Keratinocyte (primary cell): ENCODE measurements at regions not wholly inside any gene's neighbourhood (a gene's known extent, or its start where the extent isn't known, plus 50 kb on each side); places are given as distances from the start of the nearest gene placed in this dataset.
"Not testable (repeated sequence)": the region's sequence is repeated elsewhere in the genome, so short reads cannot be mapped to it uniquely, and the experiment has no call there.

Source experiments
- DNase-seq: peaks from one replicate; pipeline ENCODE4 v3.0.0-alpha.2; 2011; ENCODE audit warnings: low read depth, missing footprints, low spot score
- FAIRE-seq: peaks from 2 replicates; lab custom pipeline; 2011; peaks lifted over from hg19 to GRCh38; lab: Jason Lieb, UNC
- H2AFZ ChIP-seq: 2 replicates; pipeline ENCODE4 v1.6.0; 2012; ENCODE audit warnings: low read length, control low read depth, inconsistent platforms; ENCODE audit not compliant: control insufficient read depth
- H3K27ac ChIP-seq: 2 replicates; pipeline ENCODE4 v1.5.1; 2011; ENCODE audit warnings: low read length; ENCODE audit not compliant: control insufficient read depth, insufficient read depth
- H3K27me3 ChIP-seq: 3 replicates; pipeline ENCODE4 v1.6.0; 2011; ENCODE audit warnings: low read length; ENCODE audit not compliant: control insufficient read depth, insufficient read depth; ENCODE audit errors: extremely low read depth
- H3K36me3 ChIP-seq, 2 experiments: 2 replicates in 1 of 2; 3 replicates in 1 of 2; pipeline ENCODE4 v1.5.1; 2011; ENCODE audit warnings: low read length in 2 of 2, mild to moderate bottlenecking in 1 of 2; ENCODE audit not compliant: control insufficient read depth in 2 of 2, insufficient read depth in 2 of 2; ENCODE audit errors: extremely low read depth in 1 of 2
- H3K4me1 ChIP-seq: 3 replicates; pipeline ENCODE4 v1.5.1; 2011; ENCODE audit warnings: low read length; ENCODE audit not compliant: control insufficient read depth, insufficient read depth; ENCODE audit errors: extremely low read depth
- H3K4me2 ChIP-seq: 3 replicates; pipeline ENCODE4 v1.6.0; 2011; ENCODE audit warnings: low read depth, low read length; ENCODE audit not compliant: control insufficient read depth, insufficient read depth; ENCODE audit errors: extremely low read depth
- H3K4me3 ChIP-seq, 3 experiments: fragments of 200-600 bp in 1 of 3; sonication (generic) in 1 of 3; 2 replicates in 2 of 3; 3 replicates in 1 of 3; pipeline ENCODE4 v1.5.1; 2011 to 2016; ENCODE audit warnings: low read length in 3 of 3, mild to moderate bottlenecking in 3 of 3, control low read depth in 2 of 3, inconsistent platforms in 1 of 3, low read depth in 1 of 3, mixed read lengths in 1 of 3, mixed run types in 1 of 3, moderate library complexity in 1 of 3; ENCODE audit not compliant: control insufficient read depth in 2 of 3, insufficient read depth in 2 of 3; ENCODE audit errors: extremely low read depth in 1 of 3
- H3K79me2 ChIP-seq: 2 replicates; pipeline ENCODE4 v1.6.0; 2012; ENCODE audit warnings: low read length; ENCODE audit not compliant: control insufficient read depth, insufficient read depth
- H3K9ac ChIP-seq: 3 replicates; pipeline ENCODE4 v1.6.0; 2011; ENCODE audit warnings: low read length; ENCODE audit not compliant: control insufficient read depth, insufficient read depth; ENCODE audit errors: extremely low read depth
- H3K9me1 ChIP-seq: 3 replicates; pipeline ENCODE4 v1.6.0; 2011; ENCODE audit warnings: low read length; ENCODE audit not compliant: control insufficient read depth, insufficient read depth; ENCODE audit errors: extremely low read depth
- H3K9me3 ChIP-seq: 2 replicates; pipeline ENCODE4 v1.5.1; 2012; ENCODE audit warnings: low read depth, low read length; ENCODE audit not compliant: control insufficient read depth
- H4K20me1 ChIP-seq: 3 replicates; pipeline ENCODE4 v1.6.0; 2011; ENCODE audit warnings: low read length; ENCODE audit not compliant: control insufficient read depth, insufficient read depth; ENCODE audit errors: extremely low read depth
- EZH2 ChIP-seq: IDR thresholded peaks from one replicate; pipeline ENCODE4 v1.6.1; 2012; ENCODE audit warnings: inconsistent platforms, mild to moderate bottlenecking, low read length, moderate library complexity
- dilution Hi-C: fragments of 300-500 bp; cut with MboI; formaldehyde crosslinking; loops from one replicate; pipeline ENCODE4 v1.7.0; 2020; ENCODE audit warnings: low sequenced_read_pairs; ENCODE audit not compliant: extremely low pct_ligation_motif_present
- TF ChIP-seq, protein P1 (sequence below), 3 experiments: IDR thresholded peaks in 1 of 3; conservative IDR thresholded peaks in 1 of 3; optimal IDR thresholded peaks in 1 of 3; 2 replicates in 2 of 3; 3 replicates in 1 of 3; pipeline versions ENCODE3 to v1.5.1; 2011; ENCODE audit warnings: low read length in 3 of 3, mild to moderate bottlenecking in 3 of 3, moderate library complexity in 2 of 3, control low read depth in 1 of 3, inconsistent platforms in 1 of 3; ENCODE audit not compliant: insufficient read depth in 2 of 3; ENCODE audit errors: extremely low read depth in 1 of 3

DNA sequence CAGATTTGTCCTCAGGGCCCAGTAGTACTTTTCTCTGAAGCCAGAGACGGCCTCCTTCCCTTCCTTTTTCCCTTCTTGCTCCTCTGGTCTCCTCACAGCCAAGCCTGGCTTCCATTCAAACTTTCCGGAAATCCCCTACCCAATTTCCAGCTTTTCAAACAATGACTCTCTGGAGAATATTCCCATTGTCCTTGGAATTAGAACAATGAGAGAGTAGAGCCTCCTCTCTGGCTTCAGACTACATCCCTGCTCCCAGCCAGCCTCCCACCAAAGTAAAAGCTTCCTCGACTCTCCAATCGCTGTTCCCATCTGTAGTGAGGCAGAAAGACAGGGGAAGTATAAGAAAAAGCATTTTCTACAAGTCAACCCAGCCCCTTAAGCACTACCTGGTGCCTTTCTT is 77.7 kb upstream of the SOX13 start:
- no peaks in the 10 kb centered on the region for H3K79me2 ChIP-seq
- H3K9me3 ChIP-seq, result no peaks in the 10 kb centered on the region
- H3K27ac ChIP-seq, result no peak overlapping the region
- peaks cover 8% of the 10 kb centered on the region for H3K27me3 ChIP-seq
- no peak overlapping the region for H2AFZ ChIP-seq
- H3K36me3 ChIP-seq, result no peaks in the 10 kb centered on the region
- H4K20me1 ChIP-seq, result no peaks in the 10 kb centered on the region
- no peaks in the 10 kb centered on the region for H3K9me1 ChIP-seq
- H3K4me2 ChIP-seq, result no peak overlapping the region
- FAIRE-seq, result no peak
- no peak overlapping the region for H3K4me3 ChIP-seq
- H3K4me1 ChIP-seq, result no peaks in the 10 kb centered on the region
- DNase-seq, result no peak
- no peak overlapping the region for H3K9ac ChIP-seq
- TF ChIP-seq, protein P1, sequence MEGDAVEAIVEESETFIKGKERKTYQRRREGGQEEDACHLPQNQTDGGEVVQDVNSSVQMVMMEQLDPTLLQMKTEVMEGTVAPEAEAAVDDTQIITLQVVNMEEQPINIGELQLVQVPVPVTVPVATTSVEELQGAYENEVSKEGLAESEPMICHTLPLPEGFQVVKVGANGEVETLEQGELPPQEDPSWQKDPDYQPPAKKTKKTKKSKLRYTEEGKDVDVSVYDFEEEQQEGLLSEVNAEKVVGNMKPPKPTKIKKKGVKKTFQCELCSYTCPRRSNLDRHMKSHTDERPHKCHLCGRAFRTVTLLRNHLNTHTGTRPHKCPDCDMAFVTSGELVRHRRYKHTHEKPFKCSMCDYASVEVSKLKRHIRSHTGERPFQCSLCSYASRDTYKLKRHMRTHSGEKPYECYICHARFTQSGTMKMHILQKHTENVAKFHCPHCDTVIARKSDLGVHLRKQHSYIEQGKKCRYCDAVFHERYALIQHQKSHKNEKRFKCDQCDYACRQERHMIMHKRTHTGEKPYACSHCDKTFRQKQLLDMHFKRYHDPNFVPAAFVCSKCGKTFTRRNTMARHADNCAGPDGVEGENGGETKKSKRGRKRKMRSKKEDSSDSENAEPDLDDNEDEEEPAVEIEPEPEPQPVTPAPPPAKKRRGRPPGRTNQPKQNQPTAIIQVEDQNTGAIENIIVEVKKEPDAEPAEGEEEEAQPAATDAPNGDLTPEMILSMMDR (optimal IDR thresholded peaks at IDR 0.05 in 1 of 3, IDR thresholded peaks at IDR 0.05 in 1 of 3, conservative IDR thresholded peaks at IDR 0.05 in 1 of 3; ENCODE audit: extremely low read depth in 1 of 3, insufficient read depth in 2 of 3, low read length in 3 of 3), result no peak
- no peak for TF ChIP-seq EZH2
- dilution Hi-C loops, result no loop called here

DNA sequence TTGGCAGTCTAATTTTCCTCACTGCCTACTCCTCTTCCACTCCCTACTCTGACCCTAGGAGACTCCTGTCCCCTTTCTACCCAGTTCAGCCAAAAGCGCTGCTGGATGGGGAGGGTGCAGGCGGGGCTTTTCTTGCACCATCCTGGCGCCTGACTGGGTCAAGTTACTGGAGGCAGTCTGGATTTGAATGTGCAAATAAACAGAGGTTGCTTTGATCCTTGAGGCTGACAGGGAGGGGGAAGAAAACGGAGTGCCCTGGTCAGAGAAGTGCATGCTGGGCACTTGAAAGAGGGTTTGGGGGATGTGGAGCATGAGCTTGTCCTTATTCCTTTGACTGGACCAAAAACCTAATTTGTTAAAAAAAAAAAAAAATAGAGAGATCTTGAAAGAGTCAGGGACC is 76.8 kb upstream of the SOX13 start:
- Histone ChIP-seq H2AFZ (no peak overlapping the region), H3K27ac (no peak overlapping the region), H3K4me2 (no peak overlapping the region), H3K36me3 (no peaks in the 10 kb centered on the region), H3K27me3 (peaks cover 8% of the 10 kb centered on the region), H3K9me1 (no peaks in the 10 kb centered on the region), H3K9me3 (no peaks in the 10 kb centered on the region), H3K4me3 (no peak overlapping the region), H3K79me2 (no peaks in the 10 kb centered on the region), H3K9ac (no peak overlapping the region), H3K4me1 (no peaks in the 10 kb centered on the region), H4K20me1 (no peaks in the 10 kb centered on the region)
- DNase-seq (no peak), FAIRE-seq (no peak)
- TF ChIP-seq, protein P1 (optimal IDR thresholded peaks at IDR 0.05 in 1 of 3, IDR thresholded peaks at IDR 0.05 in 1 of 3, conservative IDR thresholded peaks at IDR 0.05 in 1 of 3; ENCODE audit: extremely low read depth in 1 of 3, insufficient read depth in 2 of 3, low read length in 3 of 3), result no peak
- no peak for TF ChIP-seq EZH2
- dilution Hi-C loops, result no loop called here

DNA sequence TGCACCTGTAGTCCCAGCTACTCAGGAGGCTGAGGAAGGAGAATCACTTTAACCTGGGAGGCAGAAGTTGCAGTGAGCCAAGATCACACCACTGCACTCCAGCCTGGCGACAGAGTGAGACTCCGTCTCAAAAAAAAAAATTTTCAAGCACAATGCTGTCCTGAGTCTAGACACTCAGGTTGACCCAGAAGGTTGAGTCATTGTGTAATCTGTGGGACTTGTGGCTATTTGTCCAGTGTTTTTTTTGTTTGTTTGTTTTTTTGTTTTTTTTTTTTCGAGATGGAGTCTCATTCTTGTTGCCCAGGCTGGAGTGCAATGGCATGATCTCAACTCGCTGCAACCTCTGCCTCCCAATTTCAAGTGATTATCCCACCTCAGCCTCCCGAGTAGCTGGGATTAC is 74.3 kb upstream of the SOX13 start:
- FAIRE-seq, DNase-seq, H3K4me1 ChIP-seq, H3K27me3 ChIP-seq, H3K36me3 ChIP-seq, H3K4me2 ChIP-seq, dilution Hi-C loops, H2AFZ ChIP-seq, H3K9me1 ChIP-seq, H3K9me3 ChIP-seq, H3K4me3 ChIP-seq, H3K27ac ChIP-seq, H4K20me1 ChIP-seq, H3K79me2 ChIP-seq, H3K9ac ChIP-seq: not testable (repeated sequence)
